OCI-M1 (cell line): ENCODE measurements at regions not wholly inside any gene's neighbourhood (a gene's known extent, or its start where the extent isn't known, plus 50 kb on each side); places are given as distances from the start of the nearest gene placed in this dataset.

Source experiments
- DNase-seq: peaks from one replicate; lab custom pipeline; 2025; lab: John Stamatoyannopoulos, UW

DNA sequence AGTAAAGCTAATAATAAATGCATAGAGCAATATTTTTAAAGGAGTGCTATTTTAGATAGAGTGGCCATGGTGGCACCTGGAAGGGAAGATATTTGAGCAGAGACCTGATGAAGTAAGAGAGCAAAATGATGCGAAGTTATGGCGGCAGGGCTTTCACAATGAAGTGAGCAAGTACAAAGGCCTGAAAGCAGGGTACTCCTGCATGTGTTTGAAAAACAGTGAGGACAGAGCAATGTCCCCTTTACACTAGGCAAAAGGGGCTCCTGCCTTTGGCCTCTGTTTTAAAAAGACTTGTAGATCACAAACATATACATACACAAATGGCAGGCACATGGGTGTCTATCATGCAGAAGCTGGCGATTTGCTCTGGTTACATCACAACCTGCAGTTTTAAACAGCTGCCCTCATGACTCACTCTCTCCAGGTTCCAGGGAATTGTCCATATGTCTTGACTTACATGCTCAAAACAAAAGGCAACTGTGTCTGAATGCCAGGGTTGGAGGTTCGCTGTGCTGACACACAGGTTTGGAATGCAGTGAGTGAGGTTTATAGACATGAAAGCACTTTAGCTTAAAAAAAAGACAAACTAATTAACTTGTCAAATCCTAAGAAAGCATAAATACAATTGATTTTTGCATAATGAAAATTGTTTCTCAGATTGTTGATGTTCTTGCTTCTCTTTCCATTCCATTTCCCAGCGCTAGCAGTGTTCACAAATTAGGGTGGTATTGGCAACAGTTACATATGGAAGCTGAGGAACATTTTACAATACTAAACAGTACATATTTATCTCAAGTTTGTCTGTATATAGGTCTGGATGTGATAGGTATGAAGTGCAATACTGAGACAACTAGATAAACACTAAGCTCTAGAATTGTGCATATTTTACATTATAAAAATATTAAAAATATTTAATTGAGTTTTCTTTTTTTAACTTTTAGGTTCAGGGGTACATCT is 313.9 kb downstream of the BARHL2 start:
- DNase-seq = no peak

DNA sequence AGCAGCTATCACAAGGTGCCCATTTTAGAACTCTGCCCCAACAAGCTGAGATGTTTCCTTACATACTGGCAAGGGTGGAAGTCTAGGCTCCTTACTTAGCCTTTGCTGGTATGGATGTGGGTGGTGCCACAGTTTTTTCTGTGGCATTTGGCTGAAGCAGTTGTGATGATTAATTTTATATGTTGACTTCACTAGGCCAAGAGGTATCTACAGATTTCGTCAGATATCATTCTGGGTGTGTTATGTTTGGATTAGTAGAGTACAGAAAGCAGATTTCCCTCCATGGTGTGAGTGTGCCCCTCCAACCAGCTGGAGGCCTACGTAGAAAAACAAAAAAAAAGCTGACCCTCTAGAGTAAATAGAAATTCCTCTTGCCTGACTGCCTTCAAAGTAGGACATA is 317.0 kb downstream of the BARHL2 start:
- DNase-seq = no peak

DNA sequence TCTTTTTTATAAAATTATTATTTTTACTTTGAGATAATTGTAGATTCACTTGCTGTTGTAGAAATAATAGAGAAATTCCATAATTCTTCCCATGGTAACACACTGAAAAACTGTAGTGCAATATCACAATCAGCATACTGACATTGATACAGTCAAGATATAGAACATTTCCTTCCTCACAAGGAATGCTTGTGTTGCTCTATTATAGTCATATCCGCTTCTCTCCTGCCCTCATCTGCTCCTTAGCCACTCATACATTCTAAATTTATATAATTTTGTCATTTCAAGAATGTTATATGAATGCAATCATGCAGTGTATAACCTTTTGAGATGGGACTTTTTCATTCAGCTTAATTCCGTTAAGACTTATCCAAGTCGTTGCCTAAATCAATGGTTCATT is 320.2 kb downstream of the BARHL2 start:
- no peak for DNase-seq

DNA sequence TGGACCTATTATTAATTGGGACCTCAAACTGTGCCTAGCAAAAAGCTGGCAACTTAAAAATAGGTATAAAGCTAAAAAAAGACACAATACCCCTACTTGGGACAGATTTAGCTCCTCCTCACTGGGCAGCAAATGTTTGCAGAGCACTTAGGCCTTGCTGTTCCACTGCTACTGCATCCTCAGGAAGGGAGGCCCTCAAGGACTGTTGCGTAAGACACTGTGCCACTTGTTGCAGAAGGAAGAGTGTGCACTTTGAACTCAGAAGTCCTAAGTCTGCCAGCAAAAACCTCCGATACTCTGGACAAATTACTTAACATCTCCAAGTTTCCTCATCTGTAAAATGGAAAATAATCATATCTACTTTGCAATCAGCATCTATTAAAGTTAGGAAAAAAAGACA is 322.9 kb downstream of the BARHL2 start:
- DNase-seq = no peak

DNA sequence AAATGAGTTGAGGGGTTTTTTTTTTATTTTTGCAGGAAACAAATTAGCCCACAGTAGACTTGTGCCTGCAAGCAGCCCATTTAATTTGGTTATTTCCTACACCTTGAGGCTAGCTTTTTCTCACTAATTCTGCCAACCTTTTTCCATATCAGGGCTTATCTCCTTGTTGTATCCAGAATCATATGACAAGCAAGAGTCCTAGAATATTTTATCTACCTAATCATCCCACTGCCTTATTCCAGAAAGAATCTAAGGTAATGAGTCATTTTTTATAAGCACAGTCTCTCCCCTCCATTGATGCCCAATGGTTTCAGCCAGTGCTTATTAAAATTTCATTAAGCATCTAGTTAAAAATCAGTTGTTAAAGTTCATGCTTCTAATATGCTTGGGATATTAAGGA is 324.1 kb downstream of the BARHL2 start:
- no peak for DNase-seq

DNA sequence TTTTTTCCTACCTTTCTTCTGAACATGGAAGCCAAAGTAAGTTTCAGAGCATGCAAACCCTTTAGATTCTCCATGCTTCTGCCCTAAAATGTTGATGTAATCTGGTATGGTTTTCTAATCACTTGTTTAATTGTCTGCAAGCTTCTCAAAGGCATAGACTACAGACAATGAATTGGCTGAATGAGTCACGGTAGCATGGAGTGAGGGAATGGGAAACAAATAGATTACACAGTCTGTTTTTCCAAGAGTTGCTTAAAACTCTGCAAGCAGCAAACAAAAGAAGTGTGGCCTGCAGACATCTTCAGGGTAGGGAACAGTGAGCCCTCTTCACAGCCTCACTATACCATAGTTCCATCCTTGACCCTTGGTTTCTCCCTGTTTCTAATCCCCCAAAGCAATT is 326.0 kb downstream of the BARHL2 start:
- DNase-seq = no peak

DNA sequence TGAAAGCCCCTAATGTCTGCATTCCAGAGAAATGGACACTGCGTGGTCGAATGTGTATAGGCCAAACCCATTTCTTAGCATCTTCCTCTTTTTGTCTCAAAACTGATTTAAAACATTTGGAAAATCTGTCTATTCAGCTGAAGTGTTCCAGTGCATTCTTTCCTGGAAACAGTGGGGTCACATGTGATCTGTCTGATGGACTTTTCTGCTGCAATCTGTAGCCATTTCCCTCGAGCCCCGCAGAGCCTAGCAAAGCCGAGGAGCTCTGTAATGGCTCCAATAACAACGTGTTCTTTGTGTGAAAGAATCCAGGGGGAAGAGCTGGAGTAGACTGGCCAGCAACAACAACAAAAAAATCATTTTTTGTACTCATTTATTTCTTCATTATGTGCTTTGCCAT is 329.3 kb downstream of the BARHL2 start:
- DNase-seq = no peak

DNA sequence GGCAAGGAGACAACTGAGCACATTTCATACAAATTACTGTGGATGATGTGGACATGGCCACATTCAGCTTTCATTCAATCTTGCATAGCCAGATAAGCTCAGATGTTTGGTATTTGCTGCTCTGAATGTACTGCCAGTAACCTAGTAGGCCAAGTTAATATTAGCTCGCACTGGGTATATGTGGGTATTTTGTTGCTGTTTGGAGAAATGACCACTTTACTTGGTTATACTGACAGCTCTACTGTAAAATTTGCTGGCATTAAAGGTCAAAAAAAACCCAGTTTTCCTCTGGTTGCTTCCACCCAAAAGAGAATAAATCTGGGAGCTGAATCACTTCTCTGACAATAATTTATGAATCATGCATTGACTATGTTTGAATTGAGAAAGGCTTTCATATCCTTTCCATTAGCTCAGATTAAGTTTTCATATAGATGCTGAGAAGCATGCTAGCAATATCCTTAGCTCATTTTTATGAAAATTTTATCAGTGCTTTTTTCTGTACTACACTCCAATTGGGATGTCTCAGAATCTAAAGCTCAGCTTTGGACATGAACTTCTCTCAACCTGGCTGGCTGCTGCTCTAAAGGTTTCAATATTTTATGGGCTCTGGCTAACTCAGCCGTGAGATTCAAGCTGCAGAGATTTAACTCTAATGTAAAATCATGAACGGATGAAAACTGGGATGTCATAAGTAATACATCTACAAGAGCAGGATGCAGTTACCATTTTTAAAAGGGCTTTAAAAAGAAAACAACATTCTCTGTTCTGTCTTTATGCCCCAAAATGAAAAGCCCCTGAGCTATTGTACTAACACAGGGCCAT is 330.0 kb downstream of the BARHL2 start:
- no peak for DNase-seq

DNA sequence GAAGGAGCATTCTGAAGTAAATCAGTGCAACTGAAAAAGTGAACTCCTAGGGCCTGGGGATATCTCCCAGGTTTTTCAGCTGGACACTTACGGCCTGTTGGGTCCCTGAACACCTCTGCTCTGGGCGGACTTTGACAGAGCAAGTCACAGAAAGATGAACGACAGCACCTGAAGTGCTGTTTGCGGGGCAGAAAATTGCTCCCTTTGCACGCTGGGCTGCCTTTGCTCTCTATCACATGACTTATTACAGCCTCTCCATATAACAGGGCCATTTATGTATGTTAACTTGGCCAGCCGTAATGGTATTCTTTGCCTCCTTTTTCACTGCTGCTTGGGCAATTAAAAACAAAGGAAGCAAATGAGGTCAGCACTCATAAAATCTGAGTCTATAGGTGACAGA is 332.9 kb downstream of the BARHL2 start:
- no peak for DNase-seq

DNA sequence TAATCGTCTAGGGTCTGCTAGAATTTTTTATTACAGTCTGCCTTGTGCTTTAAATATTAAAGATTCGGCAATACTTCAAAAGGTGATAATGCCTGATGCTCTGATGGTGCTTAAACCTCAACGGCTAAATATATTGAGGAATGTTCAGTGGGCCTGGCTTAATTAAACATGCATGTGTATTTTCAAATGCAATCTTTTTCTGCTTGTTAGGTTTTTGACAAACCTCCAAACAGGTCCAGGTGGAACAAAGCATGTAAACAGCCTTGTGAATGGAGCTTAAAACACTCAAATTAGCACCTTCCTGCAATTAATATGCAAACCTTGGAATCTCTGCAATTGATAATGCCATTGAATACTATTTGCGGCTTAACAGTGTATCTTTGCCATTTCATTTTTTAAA is 334.9 kb downstream of the BARHL2 start:
- DNase-seq = no peak

DNA sequence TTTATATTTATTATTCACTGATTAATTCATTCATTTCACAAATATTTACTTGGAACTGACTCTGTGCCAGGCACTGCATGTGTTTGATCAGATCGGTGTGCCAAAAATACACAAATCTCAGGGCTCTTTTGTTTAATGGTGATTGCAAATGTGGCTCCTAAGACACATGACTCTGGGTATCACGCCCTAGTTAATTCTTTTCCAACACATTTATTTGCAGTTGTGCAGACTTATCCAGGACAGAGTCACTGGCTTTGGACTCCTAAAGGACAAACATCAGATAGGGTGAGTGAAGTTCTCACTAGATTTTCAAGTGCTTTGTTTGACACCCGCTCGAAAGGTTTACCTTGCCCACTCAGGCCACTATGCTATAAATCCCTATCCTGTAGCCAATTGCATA is 335.5 kb downstream of the BARHL2 start:
- DNase-seq = no peak

DNA sequence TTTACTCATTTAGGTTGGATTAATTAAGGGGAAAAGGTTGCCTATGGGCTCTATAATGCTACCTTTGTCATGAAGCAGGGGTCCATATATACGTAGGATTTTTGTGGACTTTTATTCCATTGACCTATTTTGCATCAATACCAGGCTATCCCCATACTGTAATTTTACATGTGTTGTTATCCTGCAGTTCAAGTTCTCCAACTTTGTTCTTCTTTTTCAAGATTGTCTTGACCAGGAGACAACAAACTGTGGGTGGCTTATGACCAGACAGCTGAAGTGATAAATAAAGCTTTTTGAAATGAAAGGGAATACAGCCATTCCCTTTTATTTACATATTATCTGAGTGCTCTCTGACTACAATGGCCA is 345.7 kb downstream of the BARHL2 start:
- no peak for DNase-seq

DNA sequence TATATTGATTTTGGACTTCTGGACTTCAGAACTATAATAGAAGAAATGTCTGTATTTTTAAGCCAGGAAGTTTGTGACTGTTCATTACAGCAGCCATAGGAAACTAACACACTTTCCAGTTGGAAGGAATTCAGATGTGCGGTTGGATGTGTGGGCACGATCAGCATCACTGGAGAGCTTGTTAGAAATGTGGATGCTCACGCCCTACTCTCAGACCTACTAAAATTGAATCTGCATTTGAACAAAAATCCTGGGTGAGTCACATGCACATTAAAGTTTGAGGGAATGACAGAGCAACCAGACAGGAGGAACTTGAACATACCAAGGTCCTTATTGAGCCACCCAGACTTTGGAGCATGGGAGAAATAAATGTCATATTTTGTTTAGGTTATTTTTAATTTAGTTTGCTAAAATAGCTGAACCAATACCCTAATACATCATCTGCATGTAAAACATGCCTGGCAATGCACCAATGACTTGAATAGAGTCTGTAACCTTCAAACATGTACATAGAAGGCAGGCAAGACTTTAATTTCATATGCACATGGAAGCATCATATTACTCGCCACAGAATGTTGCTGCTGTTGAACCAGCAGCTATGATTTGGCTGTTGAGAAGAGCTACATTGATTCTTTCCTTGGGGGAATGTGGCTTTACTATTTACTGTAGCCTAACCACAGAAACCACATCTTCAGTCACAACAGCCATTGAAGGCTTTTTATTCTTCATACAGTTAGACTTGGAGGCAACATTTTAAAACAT is 346.2 kb downstream of the BARHL2 start:
- DNase-seq = peak; percentile 1

DNA sequence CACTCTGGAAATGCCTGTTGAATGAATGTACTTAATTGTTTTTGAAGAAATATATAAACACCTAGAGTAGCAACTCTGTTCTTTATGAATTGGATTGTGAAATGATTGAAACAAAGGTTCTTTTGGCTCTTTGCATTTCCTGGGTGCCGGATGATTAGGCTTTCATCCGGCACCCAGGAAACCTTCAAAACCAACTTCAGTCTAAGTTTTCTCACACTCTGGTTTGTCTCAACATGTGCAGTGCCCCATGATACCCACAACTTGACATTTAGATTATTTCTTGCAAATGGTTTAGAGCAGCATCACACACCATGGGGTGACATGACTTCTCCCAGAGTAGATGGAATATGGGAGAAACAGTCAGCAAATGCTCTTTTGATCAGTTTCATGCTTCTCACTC is 354.9 kb downstream of the BARHL2 start:
- DNase-seq = no peak

DNA sequence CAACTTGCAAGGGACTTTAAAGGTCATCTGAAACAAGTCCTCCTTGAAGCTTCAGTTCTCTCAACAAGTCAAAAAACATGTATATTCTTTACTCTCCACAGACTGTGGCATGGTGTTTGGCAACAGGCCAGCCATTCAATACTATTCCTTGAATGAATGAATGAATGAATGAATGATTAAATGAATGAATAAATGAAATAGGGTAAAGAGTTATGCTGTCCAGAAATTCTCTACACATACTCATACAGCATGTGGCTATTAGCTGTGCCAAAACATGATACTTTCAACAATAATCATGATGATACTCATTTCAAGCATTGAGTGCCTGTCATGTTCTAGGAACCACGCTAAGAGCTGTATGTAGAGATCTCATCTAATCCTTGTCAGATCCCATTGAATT is 356.1 kb downstream of the BARHL2 start:
- no peak for DNase-seq

DNA sequence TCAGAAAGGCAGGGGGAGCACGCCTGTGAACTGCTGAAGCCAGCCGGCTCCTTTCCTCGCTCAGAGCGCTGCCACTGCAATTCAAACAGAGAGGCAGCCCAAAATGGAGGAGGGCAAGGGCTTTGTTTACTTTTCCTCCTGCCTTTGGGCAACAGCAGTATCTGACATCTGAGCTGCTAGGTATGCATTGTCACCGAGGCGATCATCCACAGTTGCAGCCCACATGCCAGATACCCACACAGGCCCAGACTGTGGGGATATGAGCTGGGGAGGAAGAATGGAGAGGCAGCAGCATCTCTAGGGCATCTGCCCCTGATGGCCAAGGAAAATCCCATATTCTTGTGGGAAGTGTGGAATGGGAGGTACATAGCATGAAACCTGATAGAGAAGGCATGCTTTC is 357.1 kb downstream of the BARHL2 start:
- DNase-seq = no peak

DNA sequence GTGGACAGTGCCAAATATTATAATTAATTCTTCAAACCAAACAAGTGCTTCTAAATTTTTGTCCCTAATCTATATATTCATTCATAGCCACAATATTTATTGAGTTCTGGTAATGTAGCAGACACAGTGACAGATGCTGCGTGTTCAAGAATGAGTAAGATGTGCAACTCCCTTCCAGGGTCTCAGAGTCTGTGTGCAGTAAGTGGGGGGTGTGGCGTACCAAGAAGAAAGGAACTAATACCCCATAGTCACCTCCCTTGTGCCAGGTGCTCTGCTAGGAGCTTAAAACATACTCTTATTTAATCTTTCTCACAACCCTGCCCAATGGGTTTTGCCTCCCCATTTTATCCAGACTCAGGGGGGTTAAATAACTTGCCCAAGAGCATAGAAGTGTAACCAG is 358.7 kb downstream of the BARHL2 start:
- DNase-seq = no peak

DNA sequence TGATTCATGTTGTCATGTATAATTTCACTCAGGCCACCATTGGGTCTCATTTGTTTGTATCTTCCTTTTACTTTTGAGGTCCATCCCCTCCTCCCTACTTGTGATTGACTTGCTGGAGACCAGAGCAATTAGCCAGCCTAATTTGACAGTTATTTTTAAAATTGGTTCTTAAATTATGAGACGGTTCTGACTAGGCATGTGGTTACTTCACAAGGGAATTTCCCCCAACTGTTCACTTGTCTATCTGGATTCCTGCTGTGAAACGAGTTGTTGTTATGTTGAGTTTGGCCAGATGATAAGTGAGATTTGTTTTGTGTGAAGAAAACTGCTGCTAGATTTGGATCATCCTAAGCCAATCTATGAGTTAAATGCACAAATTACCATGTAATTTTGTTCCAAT is 359.1 kb downstream of the BARHL2 start:
- no peak for DNase-seq

DNA sequence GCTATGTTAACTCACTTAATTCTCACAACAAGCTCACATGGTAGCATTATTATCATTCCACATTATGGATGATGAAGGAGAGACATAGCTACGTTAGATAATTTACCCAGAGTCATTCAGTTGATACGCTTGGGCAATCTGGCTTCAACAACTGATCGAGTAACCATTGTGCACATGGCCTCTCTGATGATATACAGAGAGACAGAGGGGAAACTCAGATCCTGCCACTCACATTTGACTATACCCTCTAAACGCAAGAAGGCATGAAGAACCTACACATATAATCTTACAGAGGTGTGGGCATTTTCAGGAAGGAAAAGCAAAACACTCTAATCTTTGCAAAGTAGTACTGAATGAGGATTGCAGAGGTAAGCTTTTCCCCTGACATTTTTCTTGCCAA is 360.1 kb downstream of the BARHL2 start:
- DNase-seq = no peak

DNA sequence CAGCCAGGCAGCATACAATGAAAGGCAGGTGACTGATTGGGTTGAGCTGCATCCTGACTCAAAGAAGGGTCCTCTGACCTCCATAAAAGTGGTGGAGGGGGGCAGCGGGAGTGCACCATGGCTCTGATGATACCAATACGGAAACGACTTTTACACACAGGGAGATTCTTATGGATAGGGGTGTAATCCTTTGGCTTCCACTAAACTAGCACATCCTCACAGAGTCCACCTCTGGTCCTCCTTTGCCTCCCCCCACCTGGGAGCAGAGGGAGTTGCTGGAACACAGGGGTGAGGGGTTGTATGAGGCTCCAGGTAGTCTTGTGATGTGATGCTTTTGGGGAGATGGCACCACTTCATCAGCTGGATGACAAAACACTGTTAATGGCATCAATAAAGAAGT is 361.0 kb downstream of the BARHL2 start:
- no peak for DNase-seq

DNA sequence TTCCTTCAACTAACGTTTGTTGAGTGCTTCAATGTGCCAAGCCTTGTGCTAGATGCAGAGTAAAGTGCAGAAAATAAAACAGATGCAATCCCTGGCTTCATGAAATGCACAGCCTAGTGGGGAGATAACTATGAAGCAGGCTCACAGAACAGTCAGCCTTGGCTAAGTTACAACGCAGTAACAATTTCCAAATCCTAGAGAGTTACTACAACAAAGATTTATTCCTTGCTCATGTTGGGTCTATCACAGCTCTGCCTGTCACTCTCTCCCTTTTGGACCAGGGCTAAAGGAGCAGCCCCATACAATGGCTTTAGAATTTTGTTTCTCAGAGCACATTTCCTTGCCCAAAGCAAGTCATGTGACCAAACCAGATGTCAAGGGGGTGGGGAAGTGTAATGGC is 359.8 kb downstream of the ZNF326 start:
- DNase-seq = no peak

DNA sequence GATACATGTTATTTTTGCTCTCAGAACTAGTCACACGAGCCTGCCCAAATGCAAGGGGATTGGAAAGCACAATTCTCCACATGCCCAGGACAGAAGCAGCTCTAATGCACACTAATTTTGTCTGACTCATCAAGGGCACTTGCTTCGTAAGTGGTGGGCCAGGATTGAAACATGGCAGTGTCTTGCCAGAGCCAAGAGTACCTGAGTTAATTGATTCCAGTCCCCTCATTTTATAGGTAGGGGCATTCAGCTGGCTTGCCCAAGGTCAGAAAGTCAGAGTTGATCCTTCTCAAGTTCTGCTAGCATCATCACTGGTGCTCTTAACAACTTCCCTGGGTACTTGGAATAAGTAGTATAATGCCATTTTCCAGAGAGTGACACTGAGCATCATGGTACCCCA is 356.1 kb downstream of the ZNF326 start:
- DNase-seq = no peak

DNA sequence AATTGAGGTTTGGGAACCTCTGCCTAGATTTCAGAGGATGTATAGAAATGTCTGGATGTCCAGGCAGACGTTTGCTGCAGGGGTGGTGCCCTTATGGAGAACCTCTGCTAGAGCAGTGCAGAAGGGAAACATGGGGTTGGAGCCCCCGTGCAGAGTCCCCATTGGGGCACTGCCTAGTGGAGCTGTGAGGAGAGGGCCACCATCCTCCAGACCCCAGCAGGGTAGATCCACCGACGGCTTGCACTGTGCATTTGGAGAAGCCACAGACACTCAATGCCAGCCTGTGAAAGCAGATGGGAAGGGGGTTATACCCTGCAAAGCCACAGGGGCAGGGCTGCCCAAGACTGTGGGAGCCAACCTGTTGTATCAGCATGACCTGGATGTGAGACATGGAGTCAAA is 354.6 kb downstream of the ZNF326 start:
- no peak for DNase-seq
